Stimulated activated CD8-positive, alpha-beta memory T cell treated with anti-CD3 and anti-CD28 coated beads, Interleukin-12 subunit alpha, Interleukin-12 subunit beta, amount 100 ng/mL, for 1 hour (primary cell): ENCODE measurements at regions not wholly inside any gene's neighbourhood (a gene's known extent, or its start where the extent isn't known, plus 50 kb on each side); places are given as distances from the start of the nearest gene placed in this dataset.
"Not testable (repeated sequence)": the region's sequence is repeated elsewhere in the genome, so short reads cannot be mapped to it uniquely, and the experiment has no call there.

Experiments
- DNase-seq: peaks from one replicate; pipeline ENCODE4 v3.0.0-alpha.2; 2020; ENCODE audit warnings: low read depth

- no peak for DNase-seq
Measured at GRCh38 chr10:29880856-29881255, 178.5 kb downstream of the JCAD start.

- no peak for DNase-seq
Measured at GRCh38 chr10:29879862-29880261, 179.5 kb downstream of the JCAD start.

GRCh38 chr10:29878492-29878891 is 180.9 kb downstream of the JCAD start:
- DNase-seq = no peak

- no peak for DNase-seq
Measured at GRCh38 chr10:29877793-29878491, 181.4 kb downstream of the JCAD start.

GRCh38 chr10:29876008-29876555 is 183.3 kb downstream of the JCAD start:
- no peak for DNase-seq

GRCh38 chr10:29874606-29875269 is 184.6 kb downstream of the JCAD start:
- DNase-seq = no peak

- no peak for DNase-seq
Measured at GRCh38 chr10:29873941-29874484, 185.4 kb downstream of the JCAD start.

GRCh38 chr10:29870522-29871044 is 188.8 kb downstream of the JCAD start:
- DNase-seq = no peak

- DNase-seq = no peak
Measured at GRCh38 chr10:29869593-29869992, 189.8 kb downstream of the JCAD start.

- no peak for DNase-seq
Measured at GRCh38 chr10:29866356-29866755, 193.0 kb downstream of the JCAD start.

GRCh38 chr10:29865700-29866355 is 193.6 kb downstream of the JCAD start:
- DNase-seq = no peak

- DNase-seq = no peak
Measured at GRCh38 chr10:29862923-29863614, 196.3 kb downstream of the JCAD start.

- no peak for DNase-seq
Measured at GRCh38 chr10:29861811-29862505, 197.4 kb downstream of the JCAD start.

GRCh38 chr10:29861231-29861630 is 198.2 kb downstream of the JCAD start:
- not testable (repeated sequence) for DNase-seq

- no peak for DNase-seq
Measured at GRCh38 chr10:29860166-29860565, 199.2 kb downstream of the JCAD start.

GRCh38 chr10:29859521-29860130 is 199.8 kb downstream of the JCAD start:
- DNase-seq = no peak

GRCh38 chr10:29858702-29859267 is 200.6 kb downstream of the JCAD start:
- no peak for DNase-seq

- no peak for DNase-seq
Measured at GRCh38 chr10:29857843-29858701, 201.3 kb downstream of the JCAD start.

- DNase-seq = no peak
Measured at GRCh38 chr10:29856295-29856694, 203.1 kb downstream of the JCAD start.
